ENCODE measurements at regions not wholly inside any gene's neighbourhood (a gene's known extent, or its start where the extent isn't known, plus 50 kb on each side); places are given as distances from the start of the nearest gene placed in this dataset.
"Not testable (repeated sequence)": the region's sequence is repeated elsewhere in the genome, so short reads cannot be mapped to it uniquely, and the experiment has no call there.

DNA sequence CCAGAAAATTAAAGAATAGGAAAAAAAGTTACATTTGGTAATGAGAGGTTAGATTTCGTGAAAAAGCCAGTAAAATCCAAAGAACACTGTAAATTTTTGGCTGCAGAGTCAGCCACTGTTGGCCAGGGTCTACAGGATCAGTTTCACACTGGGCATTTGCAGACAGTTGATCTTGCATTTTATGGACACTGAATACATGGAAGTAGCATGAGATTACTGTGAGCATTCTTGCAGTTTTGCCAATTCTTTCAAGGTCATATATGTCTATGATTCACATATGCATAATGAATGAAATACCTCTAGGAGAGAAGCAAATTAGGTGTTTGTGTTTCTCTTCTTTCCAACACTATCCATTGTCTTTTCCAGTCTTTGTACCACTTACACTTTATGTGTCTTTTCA lies 200.8 kb upstream of the DPYD start:
- H3K9me3 ChIP-seq: no peaks in the 10 kb centered on the region
- H3K36me3 ChIP-seq: no peaks in the 10 kb centered on the region
- H3K27me3 ChIP-seq: no peaks in the 10 kb centered on the region
- no peak overlapping the region for H3K4me3 ChIP-seq
- no peak for DNase-seq

DNA sequence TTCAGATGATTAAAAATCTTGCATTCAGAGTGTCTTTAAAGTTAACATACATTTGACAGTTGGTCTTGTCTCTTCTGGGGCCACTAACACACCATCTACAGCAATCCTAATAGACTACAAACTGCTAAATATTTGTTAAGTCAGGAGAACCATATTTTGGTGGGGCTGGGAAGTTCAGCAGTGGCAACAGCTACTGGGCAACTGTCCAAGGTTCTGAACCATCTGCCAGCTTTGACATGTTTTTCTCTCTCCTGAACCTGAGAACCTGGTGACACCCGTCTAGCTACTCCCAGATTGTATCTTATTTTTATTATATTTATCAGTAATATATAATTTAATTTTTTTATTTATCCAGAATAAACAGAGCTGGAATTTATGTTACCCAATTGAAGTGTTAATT lies 199.0 kb upstream of the DPYD start:
- Histone ChIP-seq H3K4me3 (no peak overlapping the region), H3K27me3 (no peaks in the 10 kb centered on the region), H3K9me3 (no peaks in the 10 kb centered on the region), H3K36me3 (no peaks in the 10 kb centered on the region)
- DNase-seq: no peak

GRCh38 chr1:98113811-98114210 lies 193.0 kb upstream of the DPYD start:
- no peak for DNase-seq
- Histone ChIP-seq H3K27me3 (no peaks in the 10 kb centered on the region), H3K36me3 (no peaks in the 10 kb centered on the region), H3K9me3 (no peaks in the 10 kb centered on the region; the same call in 1 of the 2 replicates), H3K4me3 (no peak overlapping the region)

- Histone ChIP-seq H3K9me3 (peaks cover 8% of the 10 kb centered on the region), H3K36me3 (no peaks in the 10 kb centered on the region), H3K4me3 (no peak overlapping the region), H3K27me3 (no peaks in the 10 kb centered on the region)
- DNase-seq: no peak
These were observed 191.8 kb upstream of the DPYD start for GRCh38 chr1:98112626-98113025.

GRCh38 chr1:98110674-98111073 lies 189.8 kb upstream of the DPYD start:
- no peak overlapping the region for H3K4me3 ChIP-seq
- peak; percentile 73 for DNase-seq
- no peaks in the 10 kb centered on the region for H3K36me3 ChIP-seq
- H3K9me3 ChIP-seq: peaks cover 19% of the 10 kb centered on the region
- no peaks in the 10 kb centered on the region for H3K27me3 ChIP-seq

DNA sequence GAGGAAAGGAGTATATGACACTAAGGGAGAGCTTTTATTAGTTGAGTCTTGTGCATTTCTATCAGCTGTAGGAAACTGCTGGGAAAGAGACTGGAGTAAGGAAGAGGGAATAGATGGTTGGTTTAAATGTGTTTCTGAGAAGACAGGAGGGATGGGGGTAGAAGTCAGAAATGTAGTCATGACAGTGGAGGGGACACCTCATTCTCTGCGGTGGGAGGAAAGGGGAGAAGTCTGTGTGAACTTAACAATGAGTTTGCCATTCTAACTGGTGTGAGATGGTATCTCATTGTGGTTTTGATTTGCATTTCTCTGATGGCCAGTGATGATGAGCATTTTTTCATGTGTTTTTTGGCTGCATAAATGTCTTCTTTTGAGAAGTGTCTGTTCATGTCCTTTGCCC lies 187.5 kb upstream of the DPYD start:
- peaks cover 19% of the 10 kb centered on the region for H3K9me3 ChIP-seq
- not testable (repeated sequence) for H3K36me3 ChIP-seq, H3K27me3 ChIP-seq, H3K4me3 ChIP-seq, DNase-seq

- H3K27me3 ChIP-seq: no peaks in the 10 kb centered on the region
- H3K9me3 ChIP-seq: peaks cover 19% of the 10 kb centered on the region
- no peak overlapping the region for H3K4me3 ChIP-seq
- no peaks in the 10 kb centered on the region for H3K36me3 ChIP-seq
- no peak for DNase-seq
These were observed 186.4 kb upstream of the DPYD start for GRCh38 chr1:98107256-98107655.

DNA sequence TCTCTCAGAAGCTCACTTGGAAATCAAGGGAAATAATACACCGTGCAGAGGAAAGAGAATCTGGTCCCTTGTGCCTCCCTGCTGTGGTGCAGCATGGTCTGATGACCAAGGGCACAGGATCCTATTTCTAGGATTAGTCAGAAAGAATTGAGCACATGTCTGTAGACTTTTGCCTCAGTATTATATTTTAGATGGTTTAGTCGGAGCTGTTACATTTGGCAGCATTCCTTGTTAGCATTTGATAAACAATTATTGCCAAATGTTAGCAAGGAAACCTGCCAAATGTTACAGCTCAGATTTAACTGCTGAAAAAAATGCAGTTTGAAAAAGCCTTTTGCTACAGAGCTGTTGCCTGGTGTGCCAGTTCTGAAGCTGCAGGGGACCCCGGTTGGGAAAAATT lies 183.5 kb upstream of the DPYD start:
- Histone ChIP-seq H3K36me3 (no peaks in the 10 kb centered on the region), H3K27me3 (no peaks in the 10 kb centered on the region), H3K4me3 (no peak overlapping the region), H3K9me3 (peaks cover 19% of the 10 kb centered on the region)
- DNase-seq: peak; percentile 65

GRCh38 chr1:98103617-98104285 lies 182.9 kb upstream of the DPYD start:
- Histone ChIP-seq H3K4me3 (no peak overlapping the region), H3K27me3 (no peaks in the 10 kb centered on the region), H3K9me3 (peaks cover 19% of the 10 kb centered on the region), H3K36me3 (no peaks in the 10 kb centered on the region)
- DNase-seq: no peak

- Histone ChIP-seq H3K4me3 (no peak overlapping the region), H3K27me3 (no peaks in the 10 kb centered on the region), H3K36me3 (no peaks in the 10 kb centered on the region), H3K9me3 (peaks cover 9% of the 10 kb centered on the region)
- DNase-seq: no peak
These were observed 181.7 kb upstream of the DPYD start for GRCh38 chr1:98102345-98103030.

DNA sequence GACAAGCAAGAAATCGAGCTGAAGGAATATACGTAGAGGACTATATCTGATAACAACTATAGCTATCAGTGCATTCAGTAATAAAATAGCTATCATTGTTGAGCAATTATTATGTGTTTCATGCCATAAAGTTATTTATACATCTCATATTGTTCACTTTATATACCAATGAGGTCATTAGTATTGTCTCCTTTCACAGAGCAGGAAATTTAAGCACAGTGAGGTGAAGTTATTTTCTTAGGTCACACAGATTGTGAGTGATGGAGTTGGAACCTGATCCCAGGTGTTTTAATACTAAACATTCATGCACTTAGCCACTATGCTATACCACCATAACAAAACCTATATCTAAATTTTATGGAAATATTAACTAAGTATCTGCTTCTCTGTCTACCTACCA lies 180.5 kb upstream of the DPYD start:
- Histone ChIP-seq H3K36me3 (no peaks in the 10 kb centered on the region), H3K27me3 (no peaks in the 10 kb centered on the region), H3K4me3 (no peak overlapping the region), H3K9me3 (peaks cover under 1% of the 10 kb centered on the region; the same call in 1 of the 2 replicates)
- no peak for DNase-seq

GRCh38 chr1:98099501-98099900 lies 178.7 kb upstream of the DPYD start:
- no peaks in the 10 kb centered on the region for H3K27me3 ChIP-seq
- no peaks in the 10 kb centered on the region for H3K9me3 ChIP-seq
- H3K4me3 ChIP-seq: no peak overlapping the region
- no peaks in the 10 kb centered on the region for H3K36me3 ChIP-seq
- no peak for DNase-seq

DNA sequence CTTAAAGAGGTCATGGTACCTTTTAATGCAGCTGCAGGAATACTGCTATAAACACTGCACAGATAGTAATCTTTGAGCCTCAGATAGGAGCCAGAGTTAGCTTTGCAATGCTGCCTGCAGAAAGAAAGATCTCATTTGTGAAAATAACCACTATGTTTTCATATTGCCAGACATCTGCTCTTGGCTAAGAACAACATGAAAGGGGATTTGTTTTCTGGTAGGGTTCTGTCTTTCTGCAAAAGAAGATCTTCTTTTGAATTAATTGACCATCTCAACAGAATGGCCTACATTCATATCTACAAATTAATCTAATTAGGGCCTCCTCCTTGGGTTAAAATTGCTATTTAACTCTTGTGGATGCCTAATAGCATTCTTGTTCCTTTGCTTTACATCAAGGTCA lies 177.6 kb upstream of the DPYD start:
- no peak for DNase-seq
- Histone ChIP-seq H3K36me3 (no peaks in the 10 kb centered on the region), H3K9me3 (no peaks in the 10 kb centered on the region), H3K4me3 (no peak overlapping the region), H3K27me3 (no peaks in the 10 kb centered on the region)

- H3K4me3 ChIP-seq: no peak overlapping the region
- DNase-seq: no peak
- peaks cover 7% of the 10 kb centered on the region for H3K36me3 ChIP-seq
- H3K9me3 ChIP-seq: peaks cover 12% of the 10 kb centered on the region
- H3K27me3 ChIP-seq: no peaks in the 10 kb centered on the region
These were observed 169.5 kb upstream of the DPYD start for GRCh38 chr1:98090351-98090750.

DNA sequence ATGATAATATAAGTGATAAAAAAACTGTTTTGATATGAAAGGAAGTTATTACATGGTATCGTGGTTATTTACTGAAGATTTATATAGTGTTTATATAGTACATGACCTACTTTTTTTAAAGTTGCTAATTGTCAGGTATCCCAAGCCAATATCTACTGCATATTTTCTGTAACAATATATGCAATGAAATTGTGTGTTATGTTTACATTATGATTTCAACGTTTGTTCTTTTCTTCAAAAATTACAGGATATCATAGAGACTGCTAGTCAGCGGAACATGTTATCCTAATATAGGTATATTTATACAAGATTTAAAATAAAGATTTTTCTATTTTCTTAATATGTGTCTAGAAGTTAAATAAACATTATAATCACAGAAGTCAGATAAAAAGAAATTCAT lies 167.5 kb upstream of the DPYD start:
- Histone ChIP-seq H3K4me3 (no peak overlapping the region), H3K9me3 (peaks cover 16% of the 10 kb centered on the region), H3K36me3 (peaks cover 8% of the 10 kb centered on the region), H3K27me3 (no peaks in the 10 kb centered on the region)
- DNase-seq: no peak

DNA sequence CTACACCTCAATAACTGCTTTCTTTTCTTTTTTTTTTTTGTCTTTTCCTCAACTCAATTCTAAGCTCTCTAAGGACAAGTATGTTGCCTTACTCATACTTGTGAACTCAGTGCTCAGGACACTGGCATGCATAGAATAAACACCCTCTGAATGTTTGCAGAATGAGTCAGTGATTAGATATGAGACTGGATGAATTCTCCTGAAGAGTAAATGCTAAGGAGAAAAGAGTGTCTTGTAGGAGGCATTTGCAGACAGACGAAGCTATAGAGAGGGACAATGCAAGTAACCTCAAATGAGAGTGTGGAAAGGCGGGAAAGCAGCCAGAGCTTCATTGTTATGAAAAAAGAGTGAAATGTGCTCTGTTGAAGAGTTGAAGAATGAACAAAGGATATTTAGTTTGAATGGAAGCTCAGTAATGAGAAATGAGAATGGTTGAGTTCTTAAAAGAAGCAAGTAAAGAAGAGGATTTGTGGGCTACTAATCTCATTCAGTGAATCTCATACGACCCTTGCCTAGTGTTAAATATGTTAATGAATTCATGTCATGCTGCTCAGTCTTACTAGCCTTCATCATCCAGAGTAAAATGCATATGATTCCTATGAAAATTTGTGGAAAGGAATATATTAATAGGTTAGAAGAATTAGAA lies 166.1 kb upstream of the DPYD start:
- Histone ChIP-seq H3K9me3 (peaks cover 16% of the 10 kb centered on the region), H3K27me3 (no peaks in the 10 kb centered on the region), H3K36me3 (peaks cover 8% of the 10 kb centered on the region), H3K4me3 (no peak overlapping the region)
- peak; percentile 28 for DNase-seq

- no peak overlapping the region for H3K4me3 ChIP-seq
- no peaks in the 10 kb centered on the region for H3K27me3 ChIP-seq
- DNase-seq: no peak
- H3K36me3 ChIP-seq: peaks cover 8% of the 10 kb centered on the region
- peaks cover 16% of the 10 kb centered on the region for H3K9me3 ChIP-seq
These were observed 165.3 kb upstream of the DPYD start for GRCh38 chr1:98086156-98086555.

DNA sequence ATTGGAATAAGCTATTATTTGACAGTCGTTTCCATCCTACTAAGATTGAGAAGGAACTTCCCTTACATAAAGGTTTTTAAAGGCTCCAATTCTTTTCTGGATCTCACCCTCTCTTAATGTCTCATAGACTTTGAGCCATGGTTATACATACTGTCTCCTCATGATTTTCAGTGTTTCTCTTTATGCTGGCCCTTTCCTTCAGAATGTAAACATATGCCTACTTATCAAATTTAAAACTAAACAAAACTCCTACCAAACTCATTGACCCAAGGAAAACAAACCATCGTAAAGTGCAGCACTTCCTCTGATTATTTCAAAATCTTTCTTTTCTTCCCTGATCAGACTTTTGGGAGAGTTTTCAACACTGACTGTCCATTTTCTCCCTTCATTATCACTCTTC lies 163.4 kb upstream of the DPYD start:
- no peak for DNase-seq
- no peaks in the 10 kb centered on the region for H3K27me3 ChIP-seq

More for the DNA sequence above, 163.4 kb upstream of the DPYD start:
- peaks cover 8% of the 10 kb centered on the region for H3K36me3 ChIP-seq
- no peak overlapping the region for H3K4me3 ChIP-seq
- H3K9me3 ChIP-seq: peaks cover 12% of the 10 kb centered on the region
